ENCODE measurements at regions not wholly inside any gene's neighbourhood (a gene's known extent, or its start where the extent isn't known, plus 50 kb on each side); places are given as distances from the start of the nearest gene placed in this dataset.

DNA sequence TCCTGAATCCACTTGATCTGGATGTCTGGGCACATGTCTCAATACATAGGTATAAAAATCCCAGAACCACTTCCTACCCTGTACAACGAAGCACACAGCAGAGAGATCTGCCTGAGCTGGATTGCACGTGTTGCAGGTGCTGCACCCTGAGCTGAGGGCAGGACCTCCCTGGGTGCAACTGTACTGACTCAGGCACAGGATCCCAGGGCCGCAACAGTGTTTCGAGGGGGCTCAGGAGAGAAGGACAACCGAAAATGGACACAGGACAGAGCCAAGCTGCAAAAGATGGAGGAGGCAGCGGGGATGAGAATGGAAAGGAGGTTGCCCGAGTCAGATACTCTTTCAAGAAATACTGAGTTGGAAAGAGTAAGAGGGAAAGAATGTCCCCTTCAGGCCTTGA, 354.1 kb downstream of the EIPR1 start:
- TF ChIP-seq EZH2 (IDR thresholded peaks at IDR 0.05) (no peak), POLR2A (IDR thresholded peaks at IDR 0.05; ENCODE audit: borderline replicate concordance, extremely low read depth, insufficient read depth, insufficient read length) (no peak), CTCF (IDR thresholded peaks at IDR 0.05 in 2 of 3, conservative IDR thresholded peaks at IDR 0.05 in 1 of 3; ENCODE audit: borderline replicate concordance in 1 of 3, insufficient read depth in 1 of 3, low read depth in 2 of 3, low read length in 2 of 3) (no peak), FOSL1 (IDR thresholded peaks at IDR 0.05; ENCODE audit: low read depth) (no peak), CEBPB (IDR thresholded peaks at IDR 0.05; ENCODE audit: low read depth) (no peak), CBX3 (IDR thresholded peaks at IDR 0.05; ENCODE audit: low read depth) (no peak), SRF (IDR thresholded peaks at IDR 0.05; ENCODE audit: low read depth) (no peak), RAD21 (IDR thresholded peaks at IDR 0.05; ENCODE audit: low read depth) (no peak)
- TF ChIP-seq, protein P1, sequence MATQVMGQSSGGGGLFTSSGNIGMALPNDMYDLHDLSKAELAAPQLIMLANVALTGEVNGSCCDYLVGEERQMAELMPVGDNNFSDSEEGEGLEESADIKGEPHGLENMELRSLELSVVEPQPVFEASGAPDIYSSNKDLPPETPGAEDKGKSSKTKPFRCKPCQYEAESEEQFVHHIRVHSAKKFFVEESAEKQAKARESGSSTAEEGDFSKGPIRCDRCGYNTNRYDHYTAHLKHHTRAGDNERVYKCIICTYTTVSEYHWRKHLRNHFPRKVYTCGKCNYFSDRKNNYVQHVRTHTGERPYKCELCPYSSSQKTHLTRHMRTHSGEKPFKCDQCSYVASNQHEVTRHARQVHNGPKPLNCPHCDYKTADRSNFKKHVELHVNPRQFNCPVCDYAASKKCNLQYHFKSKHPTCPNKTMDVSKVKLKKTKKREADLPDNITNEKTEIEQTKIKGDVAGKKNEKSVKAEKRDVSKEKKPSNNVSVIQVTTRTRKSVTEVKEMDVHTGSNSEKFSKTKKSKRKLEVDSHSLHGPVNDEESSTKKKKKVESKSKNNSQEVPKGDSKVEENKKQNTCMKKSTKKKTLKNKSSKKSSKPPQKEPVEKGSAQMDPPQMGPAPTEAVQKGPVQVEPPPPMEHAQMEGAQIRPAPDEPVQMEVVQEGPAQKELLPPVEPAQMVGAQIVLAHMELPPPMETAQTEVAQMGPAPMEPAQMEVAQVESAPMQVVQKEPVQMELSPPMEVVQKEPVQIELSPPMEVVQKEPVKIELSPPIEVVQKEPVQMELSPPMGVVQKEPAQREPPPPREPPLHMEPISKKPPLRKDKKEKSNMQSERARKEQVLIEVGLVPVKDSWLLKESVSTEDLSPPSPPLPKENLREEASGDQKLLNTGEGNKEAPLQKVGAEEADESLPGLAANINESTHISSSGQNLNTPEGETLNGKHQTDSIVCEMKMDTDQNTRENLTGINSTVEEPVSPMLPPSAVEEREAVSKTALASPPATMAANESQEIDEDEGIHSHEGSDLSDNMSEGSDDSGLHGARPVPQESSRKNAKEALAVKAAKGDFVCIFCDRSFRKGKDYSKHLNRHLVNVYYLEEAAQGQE (IDR thresholded peaks at IDR 0.05; ENCODE audit: low read depth) = no peak
- TF ChIP-seq, protein P2, sequence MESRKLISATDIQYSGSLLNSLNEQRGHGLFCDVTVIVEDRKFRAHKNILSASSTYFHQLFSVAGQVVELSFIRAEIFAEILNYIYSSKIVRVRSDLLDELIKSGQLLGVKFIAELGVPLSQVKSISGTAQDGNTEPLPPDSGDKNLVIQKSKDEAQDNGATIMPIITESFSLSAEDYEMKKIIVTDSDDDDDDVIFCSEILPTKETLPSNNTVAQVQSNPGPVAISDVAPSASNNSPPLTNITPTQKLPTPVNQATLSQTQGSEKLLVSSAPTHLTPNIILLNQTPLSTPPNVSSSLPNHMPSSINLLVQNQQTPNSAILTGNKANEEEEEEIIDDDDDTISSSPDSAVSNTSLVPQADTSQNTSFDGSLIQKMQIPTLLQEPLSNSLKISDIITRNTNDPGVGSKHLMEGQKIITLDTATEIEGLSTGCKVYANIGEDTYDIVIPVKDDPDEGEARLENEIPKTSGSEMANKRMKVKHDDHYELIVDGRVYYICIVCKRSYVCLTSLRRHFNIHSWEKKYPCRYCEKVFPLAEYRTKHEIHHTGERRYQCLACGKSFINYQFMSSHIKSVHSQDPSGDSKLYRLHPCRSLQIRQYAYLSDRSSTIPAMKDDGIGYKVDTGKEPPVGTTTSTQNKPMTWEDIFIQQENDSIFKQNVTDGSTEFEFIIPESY (IDR thresholded peaks at IDR 0.05; ENCODE audit: extremely low read depth, insufficient replicate concordance, low read length) = no peak

Measured in HCT116 (cell line).